ENCODE measurements at regions not wholly inside any gene's neighbourhood (a gene's known extent, or its start where the extent isn't known, plus 50 kb on each side); places are given as distances from the start of the nearest gene placed in this dataset.

DNA sequence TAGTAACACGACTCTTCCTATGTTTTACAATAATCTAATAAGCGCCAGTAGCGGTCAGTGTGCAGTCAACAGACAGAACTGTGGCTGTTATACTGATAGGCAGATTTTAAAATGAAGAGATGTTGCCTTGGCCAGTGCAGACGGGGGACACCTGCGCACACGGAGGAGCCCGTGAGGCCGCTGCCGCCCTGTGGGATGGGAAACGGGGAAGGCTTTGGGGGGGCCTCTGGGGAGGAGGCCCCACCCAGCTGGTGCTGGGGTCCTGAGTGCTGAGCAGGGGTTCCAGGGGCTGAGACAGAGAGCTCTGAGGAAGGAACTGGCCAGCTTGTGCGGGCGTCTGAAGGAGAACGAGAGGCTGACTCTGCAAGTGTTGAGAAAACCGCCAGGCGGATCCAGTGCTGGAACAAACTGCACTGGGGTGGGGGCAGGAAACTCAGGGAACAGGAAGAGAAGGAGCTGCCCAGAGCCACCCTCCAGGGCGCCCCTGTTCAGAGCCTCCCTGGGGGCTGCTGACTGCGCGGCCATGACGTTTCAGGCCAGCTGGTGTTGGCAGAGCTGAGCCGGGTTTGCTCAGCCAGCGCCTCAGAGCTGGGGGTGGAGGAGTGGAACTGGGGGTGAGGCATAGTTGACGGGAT, 426.4 kb downstream of the TCERG1L start:
- intact Hi-C loops (cut with micrococcal nuclease) = no loop called here
- Mint-ChIP-seq H3K36me3 (ENCODE audit: low read depth) (no peaks in the 10 kb centered on the region), H3K4me1 (ENCODE audit: low read depth) (no peaks in the 10 kb centered on the region), H3K4me3 (no peak overlapping the region), H3K27ac (no peak overlapping the region), H3K9me3 (no peaks in the 10 kb centered on the region), H3K27me3 (peaks cover 5% of the 10 kb centered on the region)
- ATAC-seq (no peak), DNase-seq (no peak)
- ChIA-PET POLR2A (no interaction called here), CTCF (interaction anchor here (0.9 kb wide), 1 partner anchor 26 kb away, joined by 3 read pairs; no protein-coding TSS in a partner anchor)
- TF ChIP-seq CTCF (IDR thresholded peaks at IDR 0.05) = no peak

DNA sequence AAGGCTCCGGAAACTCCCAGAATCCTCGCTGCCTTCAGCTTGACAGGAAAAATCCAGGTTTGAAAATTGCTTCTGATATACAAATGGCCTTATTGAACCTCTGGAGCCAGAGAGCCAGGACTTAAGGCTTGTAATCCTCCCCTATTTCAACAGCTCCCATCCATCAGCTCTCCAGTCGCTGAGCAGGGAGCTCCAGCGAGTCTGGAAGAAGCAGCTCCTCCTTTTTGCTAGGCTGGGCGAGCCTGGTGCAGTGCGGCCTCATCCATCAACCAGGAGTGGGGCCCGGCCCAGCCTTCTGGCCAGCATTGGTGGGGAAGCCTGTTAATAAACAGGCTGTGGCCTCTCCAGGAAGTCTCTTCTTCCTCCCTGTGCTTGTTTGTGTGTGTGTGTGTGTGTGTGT, 424.4 kb downstream of the TCERG1L start:
- ChIA-PET CTCF (no interaction called here), POLR2A (no interaction called here)
- Mint-ChIP-seq H3K4me3 (no peak overlapping the region), H3K9me3 (no peaks in the 10 kb centered on the region), H3K27ac (no peak overlapping the region), H3K4me1 (ENCODE audit: low read depth) (no peaks in the 10 kb centered on the region), H3K36me3 (ENCODE audit: low read depth) (no peaks in the 10 kb centered on the region), H3K27me3 (peaks cover 5% of the 10 kb centered on the region)
- DNase-seq (no peak), ATAC-seq (no peak)
- TF ChIP-seq CTCF (IDR thresholded peaks at IDR 0.05) = no peak
- intact Hi-C loops (cut with micrococcal nuclease) = no loop called here

DNA sequence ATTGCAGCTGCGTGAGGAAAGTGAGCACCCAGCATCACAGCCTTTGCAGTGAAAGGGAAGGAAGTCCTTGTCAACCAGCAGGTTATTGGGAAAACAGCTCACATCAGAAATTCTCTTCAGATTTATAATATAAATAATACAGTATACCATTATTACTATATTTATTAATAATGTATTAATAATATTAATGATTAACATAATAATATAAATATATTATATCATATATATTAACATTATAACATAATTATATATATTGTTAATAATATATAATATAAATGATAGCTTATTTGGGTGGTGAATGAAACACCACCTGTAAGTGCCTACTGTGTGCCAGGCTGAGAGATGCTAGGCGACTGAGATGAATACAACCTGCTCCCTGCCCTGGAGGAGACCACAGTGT, 423.0 kb downstream of the TCERG1L start:
- ChIA-PET POLR2A (interaction anchor here (0.6 kb wide), 1 partner anchor 64 kb away, joined by 3 read pairs; no protein-coding TSS in a partner anchor), CTCF (no interaction called here)
- no peaks in the 10 kb centered on the region for H3K36me3 Mint-ChIP-seq (ENCODE audit: low read depth)
- TF ChIP-seq CTCF (IDR thresholded peaks at IDR 0.05) = no peak
- no peaks in the 10 kb centered on the region for H3K4me1 Mint-ChIP-seq (ENCODE audit: low read depth)
- H3K4me3 Mint-ChIP-seq = no peak overlapping the region
- intact Hi-C loops (cut with micrococcal nuclease) = no loop called here
- ATAC-seq (no peak), DNase-seq (no peak)
- H3K27me3 Mint-ChIP-seq = peaks cover 5% of the 10 kb centered on the region
- H3K9me3 Mint-ChIP-seq = no peaks in the 10 kb centered on the region
- no peak overlapping the region for H3K27ac Mint-ChIP-seq

DNA sequence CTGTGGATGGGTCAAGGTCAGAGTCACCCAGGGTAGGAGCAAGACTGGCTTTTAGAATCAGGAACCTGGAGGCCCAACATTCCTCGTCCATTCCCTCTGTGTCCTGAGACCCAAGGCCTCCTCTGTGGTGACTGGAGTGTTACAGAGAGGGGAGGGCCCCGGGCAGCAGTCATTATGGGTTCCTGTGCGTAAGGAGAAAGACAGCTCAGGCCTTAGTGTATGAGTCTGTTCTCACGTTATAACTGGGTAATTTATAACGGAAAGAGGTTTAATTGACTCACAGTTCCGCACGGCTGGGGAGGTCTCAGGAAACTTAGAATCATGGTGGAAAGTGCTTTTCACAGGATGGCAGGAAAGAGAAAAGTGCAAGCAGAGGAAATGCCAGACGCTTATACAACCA, 422.3 kb downstream of the TCERG1L start:
- no peak for TF ChIP-seq CTCF (IDR thresholded peaks at IDR 0.05)
- no peak overlapping the region for H3K4me3 Mint-ChIP-seq
- H3K9me3 Mint-ChIP-seq = no peaks in the 10 kb centered on the region
- H3K27ac Mint-ChIP-seq = no peak overlapping the region
- intact Hi-C loops (cut with micrococcal nuclease) = no loop called here
- CTCF ChIA-PET = no interaction called here
- H3K4me1 Mint-ChIP-seq (ENCODE audit: low read depth) = no peaks in the 10 kb centered on the region
- POLR2A ChIA-PET = no interaction called here
- DNase-seq (no peak), ATAC-seq (no peak)
- peaks cover 5% of the 10 kb centered on the region for H3K27me3 Mint-ChIP-seq
- no peaks in the 10 kb centered on the region for H3K36me3 Mint-ChIP-seq (ENCODE audit: low read depth)

- no peak for DNase-seq
- H3K27ac Mint-ChIP-seq = no peak overlapping the region
- peaks cover 5% of the 10 kb centered on the region for H3K27me3 Mint-ChIP-seq
- no peak for ATAC-seq
- no peak overlapping the region for H3K4me3 Mint-ChIP-seq
- POLR2A ChIA-PET = no interaction called here
- H3K9me3 Mint-ChIP-seq = no peaks in the 10 kb centered on the region
- no peaks in the 10 kb centered on the region for H3K36me3 Mint-ChIP-seq (ENCODE audit: low read depth)
- CTCF ChIA-PET = no interaction called here
- intact Hi-C loops (cut with micrococcal nuclease) = no loop called here
- no peaks in the 10 kb centered on the region for H3K4me1 Mint-ChIP-seq (ENCODE audit: low read depth)
- no peak for TF ChIP-seq CTCF (IDR thresholded peaks at IDR 0.05)
Measured at GRCh38 chr10:130889780-130890179, 421.7 kb downstream of the TCERG1L start.

All from activated CD8-positive, alpha-beta T cell treated with anti-CD3 and anti-CD28 coated beads for 36 hours (primary cell).